MM.1S (cell line): ENCODE measurements at regions not wholly inside any gene's neighbourhood (a gene's known extent, or its start where the extent isn't known, plus 50 kb on each side); places are given as distances from the start of the nearest gene placed in this dataset.
"Not testable (repeated sequence)": the region's sequence is repeated elsewhere in the genome, so short reads cannot be mapped to it uniquely, and the experiment has no call there.

Source experiments
- DNase-seq: peaks from one replicate; pipeline ENCODE4 v3.0.0-alpha.2; 2015
- H2AFZ ChIP-seq: fragments of 300-600 bp; sonication (generic); 2 replicates; pipeline ENCODE4 v1.6.0; 2016; ENCODE audit warnings: antibody characterized with exemption, low read length
- H3F3A ChIP-seq: fragments of 300-600 bp; sonication (generic); 2 replicates; pipeline ENCODE4 v1.6.1; 2016; ENCODE audit warnings: mild to moderate bottlenecking, antibody characterized with exemption, low read length, moderate library complexity, mixed read lengths; ENCODE audit not compliant: insufficient read depth
- H3K27ac ChIP-seq: fragments of 300-600 bp; sonication (generic); 2 replicates; pipeline ENCODE4 v1.5.1; 2016; ENCODE audit warnings: mild to moderate bottlenecking, low read length
- H3K27me3 ChIP-seq: fragments of 300-600 bp; sonication (generic); replicated peaks from 2 replicates; pipeline ENCODE4 v1.6.0; 2016; ENCODE audit warnings: low read length; ENCODE audit not compliant: insufficient read depth
- H3K36me3 ChIP-seq: fragments of 300-600 bp; sonication (generic); replicated peaks from 2 replicates; pipeline ENCODE4 v1.6.1; 2016; ENCODE audit warnings: mild to moderate bottlenecking, low read length, mixed read lengths; ENCODE audit not compliant: insufficient read depth
- H3K4me1 ChIP-seq: fragments of 300-600 bp; sonication (generic); 2 replicates; pipeline ENCODE4 v1.6.1; 2016; ENCODE audit warnings: low read length, mixed read lengths
- H3K4me2 ChIP-seq: fragments of 300-600 bp; sonication (generic); 2 replicates; pipeline ENCODE4 v1.6.0; 2016; ENCODE audit warnings: low read depth, low read length
- H3K4me3 ChIP-seq: fragments of 300-600 bp; sonication (generic); 2 replicates; pipeline ENCODE4 v1.5.1; 2016; ENCODE audit warnings: low read length, mixed read lengths
- H3K79me2 ChIP-seq: fragments of 300-600 bp; sonication (generic); 2 replicates; pipeline ENCODE4 v1.6.1; 2016; ENCODE audit warnings: mixed run types, low read length, mixed read lengths
- H3K9ac ChIP-seq: fragments of 300-600 bp; sonication (generic); 2 replicates; pipeline ENCODE4 v1.6.1; 2016; ENCODE audit warnings: low read length, mixed read lengths
- H3K9me2 ChIP-seq: fragments of 300-600 bp; sonication (generic); replicated peaks from 2 replicates; pipeline ENCODE4 v1.6.1; 2016; ENCODE audit warnings: mild to moderate bottlenecking, low read length, mixed read lengths; ENCODE audit not compliant: insufficient read depth
- H3K9me3 ChIP-seq: fragments of 300-600 bp; sonication (generic); replicated peaks from 2 replicates; pipeline ENCODE4 v1.6.1; 2016; ENCODE audit warnings: mild to moderate bottlenecking, low read length, mixed read lengths; ENCODE audit not compliant: insufficient read depth
- H4K20me1 ChIP-seq: fragments of 300-600 bp; sonication (generic); 2 replicates; pipeline ENCODE4 v1.6.1; 2016; ENCODE audit warnings: mild to moderate bottlenecking, low read length, moderate library complexity, mixed read lengths; ENCODE audit not compliant: insufficient read depth
- EZH2 ChIP-seq: fragments of 300-600 bp; sonication (generic); optimal IDR thresholded peaks from 2 replicates; pipeline ENCODE3; 2017; ENCODE audit warnings: low read depth, mild to moderate bottlenecking, antibody characterized with exemption, low read length, mixed read lengths
- EZH2phosphoT487 ChIP-seq: fragments of 300-600 bp; sonication (generic); IDR thresholded peaks from 2 replicates; pipeline ENCODE4 v1.6.1; 2018; ENCODE audit warnings: antibody characterized with exemption, low read length
- TF ChIP-seq, protein P1 (sequence below): fragments of 300-600 bp; sonication (generic); IDR thresholded peaks from 2 replicates; pipeline ENCODE4 v1.5.1; 2016; ENCODE audit warnings: antibody characterized with exemption, low read length, mixed read lengths

DNA sequence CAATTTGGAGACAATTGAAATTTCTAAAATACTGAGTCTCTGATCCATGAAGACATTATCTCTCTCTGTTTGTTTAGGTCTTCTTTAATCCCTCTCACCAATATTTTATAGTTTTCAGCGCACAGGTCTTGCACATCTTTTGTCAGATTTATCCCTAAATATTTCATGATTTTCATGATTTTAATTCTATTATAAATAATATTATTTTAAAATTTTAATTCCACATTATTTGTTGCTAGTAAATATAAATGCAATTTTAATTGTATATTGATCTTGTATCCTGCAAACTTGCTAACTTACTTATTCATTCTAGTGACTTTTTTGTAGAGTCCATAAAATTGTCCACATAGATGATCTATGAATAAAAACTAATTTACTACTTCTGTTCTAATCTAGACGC, 112.6 kb upstream of the TNPO1 start:
- Histone ChIP-seq H3K36me3 (no peaks in the 10 kb centered on the region), H3K4me2 (no peak overlapping the region), H3K79me2 (no peaks in the 10 kb centered on the region), H3K4me3 (no peak overlapping the region), H3K27ac (no peak overlapping the region), H3K4me1 (no peaks in the 10 kb centered on the region), H2AFZ (no peak overlapping the region), H3K27me3 (no peaks in the 10 kb centered on the region), H4K20me1 (no peaks in the 10 kb centered on the region), H3F3A (no peaks in the 10 kb centered on the region), H3K9me3 (no peaks in the 10 kb centered on the region), H3K9me2 (no peaks in the 10 kb centered on the region), H3K9ac (no peak overlapping the region)
- TF ChIP-seq, protein P1, sequence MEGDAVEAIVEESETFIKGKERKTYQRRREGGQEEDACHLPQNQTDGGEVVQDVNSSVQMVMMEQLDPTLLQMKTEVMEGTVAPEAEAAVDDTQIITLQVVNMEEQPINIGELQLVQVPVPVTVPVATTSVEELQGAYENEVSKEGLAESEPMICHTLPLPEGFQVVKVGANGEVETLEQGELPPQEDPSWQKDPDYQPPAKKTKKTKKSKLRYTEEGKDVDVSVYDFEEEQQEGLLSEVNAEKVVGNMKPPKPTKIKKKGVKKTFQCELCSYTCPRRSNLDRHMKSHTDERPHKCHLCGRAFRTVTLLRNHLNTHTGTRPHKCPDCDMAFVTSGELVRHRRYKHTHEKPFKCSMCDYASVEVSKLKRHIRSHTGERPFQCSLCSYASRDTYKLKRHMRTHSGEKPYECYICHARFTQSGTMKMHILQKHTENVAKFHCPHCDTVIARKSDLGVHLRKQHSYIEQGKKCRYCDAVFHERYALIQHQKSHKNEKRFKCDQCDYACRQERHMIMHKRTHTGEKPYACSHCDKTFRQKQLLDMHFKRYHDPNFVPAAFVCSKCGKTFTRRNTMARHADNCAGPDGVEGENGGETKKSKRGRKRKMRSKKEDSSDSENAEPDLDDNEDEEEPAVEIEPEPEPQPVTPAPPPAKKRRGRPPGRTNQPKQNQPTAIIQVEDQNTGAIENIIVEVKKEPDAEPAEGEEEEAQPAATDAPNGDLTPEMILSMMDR = no peak
- TF ChIP-seq EZH2 (no peak), EZH2phosphoT487 (no peak)
- DNase-seq = no peak

DNA sequence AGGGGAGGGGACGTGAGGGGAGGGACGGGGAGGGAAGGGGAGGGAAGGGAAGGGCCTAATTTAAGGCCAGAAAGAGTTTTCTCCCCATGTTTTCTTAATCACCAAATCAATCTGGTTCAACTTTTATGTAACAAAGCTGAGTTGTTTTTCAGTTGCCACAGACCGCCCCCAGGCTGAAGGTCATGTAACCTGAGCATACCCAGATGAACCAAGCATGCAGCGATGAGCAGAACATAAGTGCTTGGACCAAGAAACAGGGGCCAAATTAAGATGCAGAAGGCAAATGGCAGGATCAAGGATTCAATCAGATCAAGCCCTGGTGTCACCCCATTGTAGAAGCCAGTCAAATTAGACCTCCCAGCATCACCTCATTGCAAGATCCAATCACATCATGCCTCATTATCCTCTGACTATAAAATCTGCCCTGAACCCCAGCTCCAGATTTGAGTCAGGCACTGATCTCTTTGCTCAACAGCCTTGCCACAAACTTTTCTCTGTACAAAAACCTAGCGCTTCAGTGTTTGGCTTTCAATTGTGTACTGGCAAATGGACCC, 113.5 kb upstream of the TNPO1 start:
- no peaks in the 10 kb centered on the region for H3K9me2 ChIP-seq
- TF ChIP-seq, protein P1 = no peak
- no peak for TF ChIP-seq EZH2phosphoT487
- no peak for TF ChIP-seq EZH2
- no peaks in the 10 kb centered on the region for H3K9me3 ChIP-seq
- DNase-seq = no peak
- no peak overlapping the region for H3K27ac ChIP-seq
- no peak overlapping the region for H3K9ac ChIP-seq
- H3K4me2 ChIP-seq = no peak overlapping the region
- no peaks in the 10 kb centered on the region for H3F3A ChIP-seq
- H3K4me1 ChIP-seq = no peaks in the 10 kb centered on the region
- no peaks in the 10 kb centered on the region for H3K27me3 ChIP-seq
- H3K36me3 ChIP-seq = no peaks in the 10 kb centered on the region
- H2AFZ ChIP-seq = no peak overlapping the region
- H4K20me1 ChIP-seq = no peaks in the 10 kb centered on the region
- H3K4me3 ChIP-seq = no peak overlapping the region
- H3K79me2 ChIP-seq = no peaks in the 10 kb centered on the region

DNA sequence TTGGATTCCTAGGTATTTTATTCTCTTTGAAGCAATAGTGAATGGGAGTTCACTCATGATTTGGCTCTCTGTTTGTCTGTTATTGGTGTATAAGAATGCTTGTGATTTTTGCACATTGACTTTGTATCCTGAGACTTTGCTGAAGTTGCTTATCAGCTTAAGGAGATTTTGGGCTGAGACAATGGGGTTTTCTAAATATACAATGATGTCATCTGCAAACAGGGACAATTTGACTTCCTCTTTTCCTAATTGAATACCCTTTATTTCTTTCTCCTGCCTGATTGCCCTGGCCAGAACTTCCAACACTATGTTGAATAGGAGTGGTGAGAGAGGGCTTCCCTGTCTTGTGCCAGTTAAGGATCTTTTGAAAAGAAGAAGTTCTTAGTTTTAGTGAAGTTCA, 114.4 kb upstream of the TNPO1 start:
- H3K4me1 ChIP-seq, H3K4me3 ChIP-seq, H3K27ac ChIP-seq, H3K4me2 ChIP-seq, H3K9ac ChIP-seq, H3K36me3 ChIP-seq, H3K9me3 ChIP-seq, H3K9me2 ChIP-seq, H2AFZ ChIP-seq, DNase-seq, H4K20me1 ChIP-seq, H3K79me2 ChIP-seq, H3F3A ChIP-seq, H3K27me3 ChIP-seq: not testable (repeated sequence)

DNA sequence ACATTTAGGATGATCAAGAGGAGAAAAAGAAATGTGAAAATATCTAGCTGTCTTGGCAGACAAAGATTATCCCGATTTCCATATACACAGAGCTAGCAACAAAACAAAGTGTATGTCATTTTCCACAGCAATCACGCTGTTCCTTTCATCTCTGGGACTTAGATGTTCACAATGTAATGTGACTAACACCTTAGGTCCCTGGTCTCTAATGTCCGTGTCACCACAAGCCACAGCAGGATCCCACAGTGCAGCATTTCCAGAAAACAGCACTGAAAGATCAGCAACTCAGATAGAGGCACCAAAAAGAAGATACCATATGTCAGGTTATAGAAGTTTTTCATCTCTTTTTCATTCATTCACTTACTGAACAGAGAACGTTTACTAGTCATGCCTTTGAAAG, 118.0 kb upstream of the TNPO1 start:
- Histone ChIP-seq H3K36me3 (no peaks in the 10 kb centered on the region), H3K27ac (no peak overlapping the region), H3F3A (no peaks in the 10 kb centered on the region), H2AFZ (no peak overlapping the region), H4K20me1 (no peaks in the 10 kb centered on the region), H3K9me2 (no peaks in the 10 kb centered on the region), H3K4me2 (no peak overlapping the region), H3K9me3 (no peaks in the 10 kb centered on the region), H3K79me2 (no peaks in the 10 kb centered on the region), H3K9ac (no peak overlapping the region), H3K4me3 (no peak overlapping the region), H3K27me3 (no peaks in the 10 kb centered on the region), H3K4me1 (no peaks in the 10 kb centered on the region)
- TF ChIP-seq EZH2 (no peak), EZH2phosphoT487 (no peak)
- TF ChIP-seq, protein P1 = no peak
- no peak for DNase-seq
